Activated naive CD8-positive, alpha-beta T cell treated with anti-CD3 and anti-CD28 coated beads, Interleukin-2, amount 50 U/mL, for 24 hours (primary cell): ENCODE measurements at regions not wholly inside any gene's neighbourhood (a gene's known extent, or its start where the extent isn't known, plus 50 kb on each side); places are given as distances from the start of the nearest gene placed in this dataset.

Experiments
- ATAC-seq: fragments of 150-1000 bp; cut with Tn5 transposase; one replicate; pipeline ENCODE4 v1.10.0; 2021
- DNase-seq: peaks from one replicate; pipeline ENCODE4 v3.0.0; 2021
- H3K27ac Mint-ChIP-seq: one replicate; pipeline ENCODE4 v1.8.0; 2021; ENCODE audit warnings: mild to moderate bottlenecking, mixed read lengths
- H3K27me3 Mint-ChIP-seq: one replicate; pipeline ENCODE4 v1.8.0; 2021; ENCODE audit warnings: mixed read lengths
- H3K36me3 Mint-ChIP-seq: one replicate; pipeline ENCODE4 v1.8.0; 2021; ENCODE audit warnings: low read depth, mixed read lengths
- H3K4me1 Mint-ChIP-seq: one replicate; pipeline ENCODE4 v1.8.0; 2021; ENCODE audit warnings: mixed read lengths
- H3K4me3 Mint-ChIP-seq: one replicate; pipeline ENCODE4 v1.8.0; 2021; ENCODE audit warnings: mild to moderate bottlenecking, moderate library complexity, mixed read lengths
- H3K9me3 Mint-ChIP-seq: one replicate; pipeline ENCODE4 v1.8.0; 2021; ENCODE audit warnings: mixed read lengths

GRCh38 chr12:19065223-19065622 lies 64.3 kb upstream of the PLEKHA5 start:
- no peak for DNase-seq
- Mint-ChIP-seq H3K4me1 (no peaks in the 10 kb centered on the region), H3K27me3 (peaks cover 2% of the 10 kb centered on the region), H3K4me3 (no peak overlapping the region), H3K27ac (no peak overlapping the region), H3K9me3 (no peaks in the 10 kb centered on the region), H3K36me3 (no peaks in the 10 kb centered on the region)
- no peak for ATAC-seq

GRCh38 chr12:19065871-19066270 lies 63.7 kb upstream of the PLEKHA5 start:
- no peak overlapping the region for H3K27ac Mint-ChIP-seq
- H3K4me1 Mint-ChIP-seq: no peaks in the 10 kb centered on the region
- H3K27me3 Mint-ChIP-seq: peaks cover 2% of the 10 kb centered on the region
- DNase-seq: no peak
- H3K4me3 Mint-ChIP-seq: no peak overlapping the region
- H3K9me3 Mint-ChIP-seq: no peaks in the 10 kb centered on the region
- no peaks in the 10 kb centered on the region for H3K36me3 Mint-ChIP-seq
- ATAC-seq: no peak

DNA sequence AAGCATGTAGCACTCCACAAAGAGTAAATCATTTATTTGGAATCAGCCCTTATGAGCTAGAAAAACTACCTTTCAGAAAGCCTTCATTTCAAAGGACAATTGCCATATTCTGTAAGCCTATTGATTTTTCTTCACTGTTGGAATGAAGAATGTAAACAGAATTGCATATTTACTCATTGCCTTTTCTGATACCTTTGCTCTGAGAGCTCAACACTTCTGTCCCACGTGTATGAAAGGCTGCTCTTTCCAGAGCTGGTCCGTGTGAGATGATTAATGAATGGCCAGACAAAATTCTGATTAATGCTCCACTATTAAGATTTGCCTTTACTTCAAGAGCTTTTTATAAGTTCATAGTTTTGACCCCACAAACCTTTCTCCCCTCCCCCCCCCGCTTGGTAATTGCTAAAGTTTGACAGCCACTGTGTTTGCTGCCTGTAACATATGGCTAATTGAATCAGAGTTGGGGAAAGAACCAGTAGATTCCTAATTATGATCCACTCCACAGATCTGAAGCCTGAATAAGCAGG lies 63.0 kb upstream of the PLEKHA5 start:
- DNase-seq (no peak), ATAC-seq (no peak)
- Mint-ChIP-seq H3K27me3 (no peaks in the 10 kb centered on the region), H3K9me3 (no peaks in the 10 kb centered on the region), H3K27ac (no peak overlapping the region), H3K36me3 (no peaks in the 10 kb centered on the region), H3K4me3 (no peak overlapping the region), H3K4me1 (no peaks in the 10 kb centered on the region)

DNA sequence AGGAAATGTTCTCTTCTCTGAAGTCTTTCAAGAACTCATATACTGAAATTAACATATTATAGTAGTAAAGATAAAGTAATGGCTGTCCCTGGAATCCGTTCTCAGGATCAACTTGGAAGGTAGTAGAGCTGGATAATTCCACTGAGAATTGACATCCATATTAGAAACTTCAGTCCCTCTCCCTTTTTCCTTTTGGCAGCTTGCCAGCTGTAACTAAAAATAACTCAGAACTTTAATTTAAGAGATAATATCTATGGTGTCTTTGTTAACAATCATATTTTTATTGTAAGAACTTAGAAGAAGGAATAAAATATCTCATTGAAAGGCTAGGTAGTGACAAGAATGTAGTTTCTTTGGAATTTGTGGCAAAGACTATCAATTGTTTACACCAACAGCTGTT lies 61.4 kb upstream of the PLEKHA5 start:
- H3K4me1 Mint-ChIP-seq: no peaks in the 10 kb centered on the region
- H3K36me3 Mint-ChIP-seq: no peaks in the 10 kb centered on the region
- H3K27me3 Mint-ChIP-seq: peaks cover 2% of the 10 kb centered on the region
- DNase-seq (no peak), ATAC-seq (no peak)
- no peak overlapping the region for H3K4me3 Mint-ChIP-seq
- no peaks in the 10 kb centered on the region for H3K9me3 Mint-ChIP-seq
- no peak overlapping the region for H3K27ac Mint-ChIP-seq

DNA sequence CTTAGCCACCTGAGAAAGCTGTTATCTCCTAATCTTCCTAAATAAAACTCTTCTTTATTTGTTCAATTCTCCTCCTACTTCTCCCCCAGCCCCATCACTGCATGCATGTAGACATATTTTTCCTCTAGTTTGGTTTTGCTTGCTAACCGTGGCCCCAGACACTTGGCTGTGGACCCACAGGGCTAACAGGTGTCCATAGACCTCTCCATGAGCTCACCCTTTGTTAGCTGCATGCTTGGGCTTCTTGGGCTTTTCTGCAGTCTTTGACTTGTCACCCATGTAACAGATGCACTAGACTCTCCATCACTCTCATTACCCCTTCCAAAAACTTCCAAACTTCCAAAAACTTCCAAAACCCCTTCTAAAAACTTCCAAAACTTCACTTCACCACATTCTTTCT lies 59.2 kb upstream of the PLEKHA5 start:
- H3K27me3 Mint-ChIP-seq: peaks cover 2% of the 10 kb centered on the region
- H3K36me3 Mint-ChIP-seq: no peaks in the 10 kb centered on the region
- H3K27ac Mint-ChIP-seq: no peak overlapping the region
- ATAC-seq (no peak), DNase-seq (no peak)
- no peaks in the 10 kb centered on the region for H3K9me3 Mint-ChIP-seq
- no peaks in the 10 kb centered on the region for H3K4me1 Mint-ChIP-seq
- H3K4me3 Mint-ChIP-seq: no peak overlapping the region

- Mint-ChIP-seq H3K27ac (no peak overlapping the region), H3K27me3 (peaks cover 2% of the 10 kb centered on the region), H3K36me3 (no peaks in the 10 kb centered on the region), H3K4me1 (no peaks in the 10 kb centered on the region), H3K9me3 (no peaks in the 10 kb centered on the region), H3K4me3 (no peak overlapping the region)
- DNase-seq (no peak), ATAC-seq (no peak)
These were observed 54.8 kb upstream of the PLEKHA5 start for GRCh38 chr12:19074700-19075099.

DNA sequence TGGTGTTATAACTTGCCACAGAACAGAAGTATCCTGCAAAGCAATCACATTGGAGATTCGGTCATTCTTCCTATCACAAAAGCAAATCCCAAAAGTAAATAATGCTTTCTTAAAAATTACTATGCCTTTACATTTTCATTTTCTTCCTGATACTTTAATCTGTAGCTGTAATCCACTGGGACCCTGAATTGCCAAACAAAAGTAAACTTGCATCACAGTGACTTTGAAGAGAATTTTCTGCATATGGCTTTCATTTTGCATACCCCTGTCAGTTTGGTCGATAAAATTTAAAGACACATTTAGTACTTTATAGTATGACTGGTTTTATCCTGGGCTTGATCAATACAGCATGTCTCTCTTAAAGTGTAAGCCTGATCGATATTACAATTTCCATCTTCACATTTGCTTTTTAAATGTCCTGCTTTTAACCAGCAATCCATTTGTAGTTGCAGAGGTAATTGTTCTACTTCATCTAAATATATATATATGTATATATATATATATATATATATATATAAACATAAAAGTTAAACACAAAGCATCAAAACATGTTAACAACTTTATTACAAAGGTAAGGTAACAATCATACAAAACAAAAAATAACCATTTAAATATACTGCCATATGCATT lies 53.7 kb upstream of the PLEKHA5 start:
- no peak overlapping the region for H3K27ac Mint-ChIP-seq
- ATAC-seq: no peak
- peaks cover 2% of the 10 kb centered on the region for H3K27me3 Mint-ChIP-seq
- no peak for DNase-seq
- no peaks in the 10 kb centered on the region for H3K4me1 Mint-ChIP-seq
- H3K36me3 Mint-ChIP-seq: no peaks in the 10 kb centered on the region
- H3K4me3 Mint-ChIP-seq: no peak overlapping the region
- H3K9me3 Mint-ChIP-seq: no peaks in the 10 kb centered on the region
